ENCODE measurements at regions not wholly inside any gene's neighbourhood (a gene's known extent, or its start where the extent isn't known, plus 50 kb on each side); places are given as distances from the start of the nearest gene placed in this dataset.

GRCh38 chr5:36759117-36759516 lies 117.5 kb upstream of the NIPBL start:
- TF ChIP-seq CTCF (IDR thresholded peaks at IDR 0.05): no peak
- no peak for TF ChIP-seq POLR2A (IDR thresholded peaks at IDR 0.05)
- no peak for TF ChIP-seq POLR2AphosphoS5 (IDR thresholded peaks at IDR 0.05)
